Sigmoid colon (tissue), 6 donors: ENCODE measurements at regions not wholly inside any gene's neighbourhood (a gene's known extent, or its start where the extent isn't known, plus 50 kb on each side); places are given as distances from the start of the nearest gene placed in this dataset.
"Not testable (repeated sequence)": the region's sequence is repeated elsewhere in the genome, so short reads cannot be mapped to it uniquely, and the experiment has no call there.

Experiments used
- DNase-seq: peaks from one replicate; pipeline ENCODE4 v3.0.0-alpha.2; 2019
- H3K27ac ChIP-seq, 4 donors: fragments of 200-600 bp; sonication (generic); one replicate each; pipeline ENCODE4 v1.5.1; 2016 to 2019; ENCODE audit warnings: mild to moderate bottlenecking in 1 of 4
- H3K27me3 ChIP-seq, 3 donors: fragments of 200-600 bp; sonication (generic); one replicate each; pipeline ENCODE4 v1.5.1; 2019; ENCODE audit warnings: mild to moderate bottlenecking in 1 of 3
- H3K36me3 ChIP-seq, 4 donors: fragments of 200-600 bp; sonication (generic); one replicate each; pipeline ENCODE4 v1.5.1; 2016 to 2019
- H3K4me1 ChIP-seq, 4 donors: fragments of 200-600 bp; sonication (generic); one replicate each; pipeline ENCODE4 v1.5.1; 2017 to 2019
- H3K4me3 ChIP-seq, 4 donors: fragments of 200-600 bp; sonication (generic); one replicate each; pipeline ENCODE4 v1.5.1; 2017 to 2019; ENCODE audit warnings: mild to moderate bottlenecking in 2 of 4, moderate library complexity in 1 of 4
- H3K9me3 ChIP-seq, 4 donors: fragments of 200-600 bp in 3 of 4; sonication (generic) in 3 of 4; one replicate each; pipeline versions ENCODE4 v1.5.1 to v1.6.1; 2013 to 2019
- EP300 ChIP-seq, 4 donors: sonication (generic); formaldehyde crosslinking; IDR thresholded peaks; one replicate each; pipeline ENCODE4 v1.6.1; 2017; ENCODE audit warnings: antibody characterized with exemption in 4 of 4
- POLR2A ChIP-seq, 2 donors: fragments of 450-650 bp; IDR thresholded peaks; one replicate each; pipeline ENCODE4 v1.6.1; 2016; ENCODE audit warnings: antibody characterized with exemption in 2 of 2, mild to moderate bottlenecking in 2 of 2, moderate library complexity in 2 of 2
- POLR2AphosphoS5 ChIP-seq, 4 donors: sonication (generic); formaldehyde crosslinking; IDR thresholded peaks; one replicate each; pipeline ENCODE4 v1.6.1; 2017; ENCODE audit warnings: antibody characterized with exemption in 4 of 4
- WGBS, 2 donors: extraction: QIAGEN DNeasy Blood & Tissue Kit; methylation state at CpG; one replicate each; pipeline ENCODE4 v1.1.7; 2013; 5-methylcytosine and 5-hydroxymethylcytosine counted together
- intact Hi-C: fragments of 100-400 bp; cut with DNase I; formaldehyde crosslinking; loops from one replicate; pipeline ENCODE4 v1.15.1; 2023
- TF ChIP-seq, protein P1 (sequence below), 4 experiments: fragments of 450-650 bp in 3 of 4; fragments of 200-600 bp in 1 of 4; IDR thresholded peaks; one replicate each; pipeline ENCODE4 v1.5.1; 2016 to 2019; ENCODE audit warnings: antibody characterized with exemption in 4 of 4, mild to moderate bottlenecking in 3 of 4, moderate library complexity in 2 of 4
- donor health status: healthy with polysubstance abuse.
- donor health status: healthy.

DNA sequence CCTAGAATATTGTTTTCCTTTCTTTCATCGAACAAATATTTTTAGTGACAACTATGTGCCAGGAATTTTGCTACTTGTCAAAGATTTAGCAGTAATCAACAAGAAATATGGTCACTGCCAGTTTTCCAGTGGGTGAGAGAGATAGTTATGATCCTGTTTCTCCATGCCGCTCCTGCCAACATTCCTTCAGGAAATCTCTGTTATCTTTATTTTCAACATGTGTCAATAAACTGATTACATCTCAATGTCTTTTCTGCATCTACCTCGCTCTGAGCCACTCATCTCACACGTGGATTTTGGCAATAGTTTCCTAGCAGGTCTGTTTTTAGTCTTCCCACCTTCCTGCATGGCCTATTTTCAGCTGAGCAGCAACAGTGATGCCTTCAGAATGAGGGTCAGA, 650.0 kb upstream of the STXBP6 start:
- H3K4me1 ChIP-seq: no peaks in the 10 kb centered on the region
- H3K4me3 ChIP-seq: no peak overlapping the region
- H3K27me3 ChIP-seq: no peaks in the 10 kb centered on the region
- DNase-seq: no peak
- intact Hi-C loops: no loop called here
- H3K27ac ChIP-seq: no peak overlapping the region
- H3K36me3 ChIP-seq: no peaks in the 10 kb centered on the region
- 40 to 69% methylated on average over 4 of the region's 4 CpGs for WGBS, 2 donors
- H3K9me3 ChIP-seq: no peaks in the 10 kb centered on the region
- TF ChIP-seq EP300 (IDR thresholded peaks at IDR 0.05) (no peak), POLR2AphosphoS5 (IDR thresholded peaks at IDR 0.05) (no peak), POLR2A (IDR thresholded peaks at IDR 0.05) (no peak)
- TF ChIP-seq, protein P1, sequence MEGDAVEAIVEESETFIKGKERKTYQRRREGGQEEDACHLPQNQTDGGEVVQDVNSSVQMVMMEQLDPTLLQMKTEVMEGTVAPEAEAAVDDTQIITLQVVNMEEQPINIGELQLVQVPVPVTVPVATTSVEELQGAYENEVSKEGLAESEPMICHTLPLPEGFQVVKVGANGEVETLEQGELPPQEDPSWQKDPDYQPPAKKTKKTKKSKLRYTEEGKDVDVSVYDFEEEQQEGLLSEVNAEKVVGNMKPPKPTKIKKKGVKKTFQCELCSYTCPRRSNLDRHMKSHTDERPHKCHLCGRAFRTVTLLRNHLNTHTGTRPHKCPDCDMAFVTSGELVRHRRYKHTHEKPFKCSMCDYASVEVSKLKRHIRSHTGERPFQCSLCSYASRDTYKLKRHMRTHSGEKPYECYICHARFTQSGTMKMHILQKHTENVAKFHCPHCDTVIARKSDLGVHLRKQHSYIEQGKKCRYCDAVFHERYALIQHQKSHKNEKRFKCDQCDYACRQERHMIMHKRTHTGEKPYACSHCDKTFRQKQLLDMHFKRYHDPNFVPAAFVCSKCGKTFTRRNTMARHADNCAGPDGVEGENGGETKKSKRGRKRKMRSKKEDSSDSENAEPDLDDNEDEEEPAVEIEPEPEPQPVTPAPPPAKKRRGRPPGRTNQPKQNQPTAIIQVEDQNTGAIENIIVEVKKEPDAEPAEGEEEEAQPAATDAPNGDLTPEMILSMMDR (IDR thresholded peaks at IDR 0.05): no peak

DNA sequence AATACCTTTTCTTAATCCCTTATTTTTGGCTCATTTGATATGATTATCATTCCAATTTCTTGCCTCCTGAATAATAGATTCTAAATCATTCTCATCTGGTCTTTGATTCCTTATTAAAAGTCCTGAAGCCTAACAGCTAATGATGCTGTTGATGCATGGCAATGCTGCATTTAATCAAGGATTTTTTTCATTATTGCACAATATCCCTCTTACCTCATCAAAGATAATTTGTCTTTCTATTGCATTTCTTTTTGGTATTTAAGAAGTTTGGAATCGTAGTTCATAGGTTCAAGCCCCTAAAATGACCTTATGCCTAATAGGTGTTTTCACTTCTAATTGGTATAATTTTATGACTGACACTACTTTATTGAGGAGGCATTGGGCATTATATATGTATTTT, 648.2 kb upstream of the STXBP6 start:
- no peak for DNase-seq
- Histone ChIP-seq H3K4me3 (no peak overlapping the region), H3K27ac (no peak overlapping the region), H3K36me3 (no peaks in the 10 kb centered on the region), H3K27me3 (no peaks in the 10 kb centered on the region), H3K9me3 (no peaks in the 10 kb centered on the region), H3K4me1 (no peaks in the 10 kb centered on the region)
- intact Hi-C loops: no loop called here
- WGBS, 2 donors: 81 to 97% methylated on average over 1 of the region's 1 CpG
- TF ChIP-seq, protein P1 (IDR thresholded peaks at IDR 0.05): no peak
- TF ChIP-seq POLR2A (IDR thresholded peaks at IDR 0.05): no peak
- TF ChIP-seq EP300 (IDR thresholded peaks at IDR 0.05): no peak
- TF ChIP-seq POLR2AphosphoS5 (IDR thresholded peaks at IDR 0.05): no peak

DNA sequence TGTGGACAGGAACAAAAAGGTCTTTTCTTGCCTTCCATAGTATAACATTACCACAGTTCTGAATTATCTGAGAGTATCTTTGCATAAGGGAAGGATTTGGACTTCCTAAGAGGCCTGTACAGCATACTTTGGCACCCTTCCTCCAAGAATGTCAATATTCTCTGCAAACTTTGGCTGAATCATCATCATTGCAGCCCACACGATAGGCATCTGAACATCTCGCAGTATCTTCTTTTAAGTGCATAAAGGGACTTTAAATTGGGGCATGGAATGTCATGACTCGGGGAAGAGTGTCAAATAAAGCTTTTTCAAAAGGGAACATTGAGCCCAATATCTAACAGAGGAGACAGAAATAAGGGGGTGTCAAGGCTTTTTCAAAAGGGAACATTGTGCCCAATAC, 646.2 kb upstream of the STXBP6 start:
- Histone ChIP-seq H3K9me3 (no peaks in the 10 kb centered on the region), H3K27me3 (no peaks in the 10 kb centered on the region), H3K4me1 (no peaks in the 10 kb centered on the region), H3K27ac (no peak overlapping the region), H3K36me3 (no peaks in the 10 kb centered on the region), H3K4me3 (no peak overlapping the region)
- DNase-seq: no peak
- TF ChIP-seq EP300 (IDR thresholded peaks at IDR 0.05) (no peak), POLR2AphosphoS5 (IDR thresholded peaks at IDR 0.05) (no peak), POLR2A (IDR thresholded peaks at IDR 0.05) (no peak)
- TF ChIP-seq, protein P1 (IDR thresholded peaks at IDR 0.05): no peak
- WGBS, 2 donors: 83 to 87% methylated on average over 3 of the region's 3 CpGs
- intact Hi-C loops: no loop called here

DNA sequence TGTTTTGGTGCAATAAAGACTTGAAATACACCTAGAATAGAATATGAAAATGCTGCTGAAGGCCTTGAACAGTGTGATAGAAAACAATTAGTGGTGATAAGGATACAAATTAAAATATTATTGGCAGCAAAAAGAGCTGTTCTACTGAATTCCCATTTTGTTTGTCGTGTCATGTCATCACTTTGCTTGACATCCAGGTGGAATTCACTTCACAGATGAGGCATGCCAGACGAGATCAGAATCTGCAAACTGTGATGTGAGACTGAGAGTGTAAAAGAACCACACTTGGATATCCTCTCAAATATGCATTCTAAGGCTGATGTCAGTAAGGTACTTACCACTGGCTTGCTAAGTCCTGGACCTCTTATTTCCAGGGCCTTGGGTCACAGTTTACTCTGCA, 635.1 kb upstream of the STXBP6 start:
- H3K9me3 ChIP-seq: no peaks in the 10 kb centered on the region
- intact Hi-C loops: no loop called here
- H3K4me1 ChIP-seq: no peaks in the 10 kb centered on the region
- H3K4me3 ChIP-seq: no peak overlapping the region
- TF ChIP-seq, protein P1 (IDR thresholded peaks at IDR 0.05): no peak
- TF ChIP-seq POLR2AphosphoS5 (IDR thresholded peaks at IDR 0.05) (no peak), POLR2A (IDR thresholded peaks at IDR 0.05) (no peak), EP300 (IDR thresholded peaks at IDR 0.05) (no peak)
- DNase-seq: no peak
- H3K27ac ChIP-seq: no peak overlapping the region
- 62 to 68% methylated on average over 2 of the region's 2 CpGs for WGBS, 2 donors
- no peaks in the 10 kb centered on the region for H3K36me3 ChIP-seq
- H3K27me3 ChIP-seq: no peaks in the 10 kb centered on the region

DNA sequence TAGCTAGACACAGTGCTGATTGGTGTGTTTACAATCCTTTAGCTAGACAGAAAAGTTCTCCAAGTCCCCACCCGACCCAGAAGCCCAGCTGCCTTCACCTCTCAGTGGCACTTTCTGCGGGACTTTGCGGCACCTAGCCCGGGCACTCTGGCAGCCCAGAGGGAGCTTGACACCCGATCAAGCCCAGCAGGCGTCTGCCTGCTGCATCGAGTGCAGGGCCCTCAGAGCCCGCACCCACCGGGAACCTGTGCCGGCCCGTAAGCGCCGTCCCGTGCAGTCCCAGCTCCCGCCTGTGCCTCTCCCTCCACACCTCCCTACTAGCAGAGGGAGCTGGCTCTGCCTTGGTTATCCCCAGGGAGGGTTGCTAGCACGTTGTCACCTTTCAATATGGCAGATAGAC, 631.0 kb upstream of the STXBP6 start:
- no peaks in the 10 kb centered on the region for H3K9me3 ChIP-seq
- DNase-seq: no peak
- H3K4me3 ChIP-seq: no peak overlapping the region
- no peak for TF ChIP-seq EP300 (IDR thresholded peaks at IDR 0.05)
- TF ChIP-seq POLR2AphosphoS5 (IDR thresholded peaks at IDR 0.05): no peak
- TF ChIP-seq POLR2A (IDR thresholded peaks at IDR 0.05): no peak
- TF ChIP-seq, protein P1 (IDR thresholded peaks at IDR 0.05): no peak
- H3K27ac ChIP-seq: no peak overlapping the region
- no peaks in the 10 kb centered on the region for H3K4me1 ChIP-seq
- WGBS, 2 donors: 86 to 88% methylated on average over 16 of the region's 16 CpGs
- no peaks in the 10 kb centered on the region for H3K27me3 ChIP-seq
- intact Hi-C loops: no loop called here
- H3K36me3 ChIP-seq: no peaks in the 10 kb centered on the region

DNA sequence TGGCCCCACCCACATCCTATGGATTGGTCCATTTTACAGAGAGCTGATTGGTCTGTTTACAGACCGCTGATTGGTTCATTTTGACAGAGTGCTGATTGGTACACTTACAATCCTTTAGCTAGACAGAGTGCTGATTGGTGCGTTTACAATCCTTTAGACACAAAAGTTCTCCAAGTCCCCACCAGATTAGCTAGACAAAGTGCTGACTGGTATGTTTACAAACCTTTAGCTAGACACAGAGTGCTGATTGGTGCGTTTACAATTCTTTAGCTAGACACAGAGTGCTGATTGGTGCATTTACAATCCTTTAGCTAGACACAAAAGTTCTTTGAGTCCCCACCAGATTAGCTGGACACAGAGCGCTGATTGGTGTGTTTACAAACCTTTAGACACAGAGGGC, 630.6 kb upstream of the STXBP6 start:
- H3K27me3 ChIP-seq, H3K36me3 ChIP-seq, H3K27ac ChIP-seq, H3K9me3 ChIP-seq, H3K4me3 ChIP-seq, DNase-seq, H3K4me1 ChIP-seq, intact Hi-C loops: not testable (repeated sequence)
- WGBS, 2 donors: 93 to 94% methylated on average over 4 of the region's 4 CpGs
